Parathyroid adenoma (tissue), 2 donors: ENCODE measurements at regions not wholly inside any gene's neighbourhood (a gene's known extent, or its start where the extent isn't known, plus 50 kb on each side); places are given as distances from the start of the nearest gene placed in this dataset.
"Not testable (repeated sequence)": the region's sequence is repeated elsewhere in the genome, so short reads cannot be mapped to it uniquely, and the experiment has no call there.

Experiments
- H2AFZ ChIP-seq: fragments of 300-600 bp; sonication (generic); one replicate; pipeline ENCODE4 v1.7.0; 2017; ENCODE audit warnings: antibody characterized with exemption, mild to moderate bottlenecking
- H3K27ac ChIP-seq: fragments of 300-600 bp; sonication (generic); one replicate; pipeline ENCODE4 v1.7.0; 2017
- H3K27me3 ChIP-seq: fragments of 300-600 bp; sonication (generic); one replicate; pipeline ENCODE4 v1.7.0; 2017; ENCODE audit warnings: low read length; ENCODE audit not compliant: control insufficient read depth, insufficient read depth
- H3K36me3 ChIP-seq: fragments of 300-600 bp; sonication (generic); one replicate; pipeline ENCODE4 v1.7.0; 2017; ENCODE audit warnings: low read length; ENCODE audit not compliant: control insufficient read depth, insufficient read depth
- H3K4me1 ChIP-seq: fragments of 300-600 bp; sonication (generic); one replicate; pipeline ENCODE4 v1.7.0; 2017; ENCODE audit warnings: control low read depth
- H3K4me2 ChIP-seq: fragments of 300-600 bp; sonication (generic); one replicate; pipeline ENCODE4 v1.7.0; 2017; ENCODE audit warnings: low read length
- H3K4me3 ChIP-seq: fragments of 300-600 bp; sonication (generic); one replicate; pipeline ENCODE4 v1.7.0; 2017; ENCODE audit warnings: low read depth, low read length
- H3K79me2 ChIP-seq: fragments of 300-600 bp; sonication (generic); one replicate; pipeline ENCODE4 v1.7.0; 2017; ENCODE audit warnings: control low read depth
- H3K9ac ChIP-seq: fragments of 300-600 bp; sonication (generic); one replicate; pipeline ENCODE4 v1.7.0; 2017; ENCODE audit warnings: mild to moderate bottlenecking
- H3K9me3 ChIP-seq: fragments of 300-600 bp; sonication (generic); one replicate; pipeline ENCODE4 v1.7.0; 2017; ENCODE audit warnings: low read length; ENCODE audit not compliant: control insufficient read depth
- CTCF ChIP-seq: fragments of 300-600 bp; sonication (generic); IDR thresholded peaks from one replicate; pipeline ENCODE4 v1.7.0; 2017; ENCODE audit warnings: antibody characterized with exemption, mild to moderate bottlenecking
- donor health status: primary hyperparathyroidism.

GRCh38 chr11:96990914-96991313 is 601.1 kb downstream of the JRKL start:
- no peak overlapping the region for H3K27ac ChIP-seq
- no peak overlapping the region for H3K9ac ChIP-seq
- H3K36me3 ChIP-seq: no peaks in the 10 kb centered on the region
- H2AFZ ChIP-seq: no peak overlapping the region
- H3K9me3 ChIP-seq: no peaks in the 10 kb centered on the region
- no peak overlapping the region for H3K4me2 ChIP-seq
- H3K27me3 ChIP-seq: no peaks in the 10 kb centered on the region
- no peaks in the 10 kb centered on the region for H3K4me1 ChIP-seq
- H3K4me3 ChIP-seq: no peak overlapping the region
- no peaks in the 10 kb centered on the region for H3K79me2 ChIP-seq
- no peak for TF ChIP-seq CTCF

GRCh38 chr11:97000481-97000880 is 610.7 kb downstream of the JRKL start:
- Histone ChIP-seq H3K4me2 (no peak overlapping the region), H3K27me3 (no peaks in the 10 kb centered on the region), H3K36me3 (no peaks in the 10 kb centered on the region), H3K9ac (no peak overlapping the region), H3K27ac (no peak overlapping the region), H3K9me3 (no peaks in the 10 kb centered on the region), H3K4me3 (no peak overlapping the region), H3K4me1 (no peaks in the 10 kb centered on the region), H2AFZ (no peak overlapping the region), H3K79me2 (no peaks in the 10 kb centered on the region)
- no peak for TF ChIP-seq CTCF

GRCh38 chr11:97007283-97007682 is 617.5 kb downstream of the JRKL start:
- no peaks in the 10 kb centered on the region for H3K4me1 ChIP-seq
- no peaks in the 10 kb centered on the region for H3K9me3 ChIP-seq
- H3K4me2 ChIP-seq: no peak overlapping the region
- no peaks in the 10 kb centered on the region for H3K36me3 ChIP-seq
- no peaks in the 10 kb centered on the region for H3K79me2 ChIP-seq
- H2AFZ ChIP-seq: no peak overlapping the region
- no peak overlapping the region for H3K9ac ChIP-seq
- TF ChIP-seq CTCF: no peak
- no peak overlapping the region for H3K27ac ChIP-seq
- H3K27me3 ChIP-seq: no peaks in the 10 kb centered on the region
- no peak overlapping the region for H3K4me3 ChIP-seq

GRCh38 chr11:97009613-97010012 is 619.8 kb downstream of the JRKL start:
- Histone ChIP-seq H3K79me2 (no peaks in the 10 kb centered on the region), H3K36me3 (no peaks in the 10 kb centered on the region), H3K27me3 (no peaks in the 10 kb centered on the region), H3K9ac (no peak overlapping the region), H3K4me1 (no peaks in the 10 kb centered on the region), H2AFZ (no peak overlapping the region), H3K27ac (no peak overlapping the region), H3K9me3 (no peaks in the 10 kb centered on the region), H3K4me3 (no peak overlapping the region), H3K4me2 (no peak overlapping the region)
- TF ChIP-seq CTCF: no peak

- not testable (repeated sequence) for H3K79me2 ChIP-seq, H3K9ac ChIP-seq, H3K9me3 ChIP-seq, H3K4me1 ChIP-seq, H3K4me2 ChIP-seq, H3K4me3 ChIP-seq, H3K36me3 ChIP-seq, H3K27ac ChIP-seq, H2AFZ ChIP-seq, H3K27me3 ChIP-seq
These were observed 621.2 kb downstream of the JRKL start for GRCh38 chr11:97010997-97011396.
